ENCODE measurements at regions not wholly inside any gene's neighbourhood (a gene's known extent, or its start where the extent isn't known, plus 50 kb on each side); places are given as distances from the start of the nearest gene placed in this dataset.

DNA sequence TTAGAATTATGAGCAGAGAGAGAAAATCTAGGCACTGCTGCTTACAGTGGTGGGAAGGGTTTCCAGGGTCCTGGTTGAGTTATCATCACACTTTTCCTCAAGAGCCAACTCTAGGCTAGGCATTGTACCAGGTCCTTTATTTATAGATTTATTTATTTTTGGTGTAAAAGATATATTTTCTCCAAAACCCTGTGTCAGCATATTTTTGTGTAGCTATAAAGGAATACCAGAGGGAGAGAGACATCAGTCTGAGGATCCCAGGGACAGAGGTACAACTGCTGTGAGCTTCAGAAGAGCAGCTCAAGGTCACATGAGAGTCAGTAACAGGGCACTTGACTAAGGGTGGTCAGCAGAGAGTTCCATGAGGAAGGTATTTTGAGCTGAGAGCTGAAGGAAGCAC is 159.7 kb downstream of the SLC35B3 start:
- no peak for DNase-seq

DNA sequence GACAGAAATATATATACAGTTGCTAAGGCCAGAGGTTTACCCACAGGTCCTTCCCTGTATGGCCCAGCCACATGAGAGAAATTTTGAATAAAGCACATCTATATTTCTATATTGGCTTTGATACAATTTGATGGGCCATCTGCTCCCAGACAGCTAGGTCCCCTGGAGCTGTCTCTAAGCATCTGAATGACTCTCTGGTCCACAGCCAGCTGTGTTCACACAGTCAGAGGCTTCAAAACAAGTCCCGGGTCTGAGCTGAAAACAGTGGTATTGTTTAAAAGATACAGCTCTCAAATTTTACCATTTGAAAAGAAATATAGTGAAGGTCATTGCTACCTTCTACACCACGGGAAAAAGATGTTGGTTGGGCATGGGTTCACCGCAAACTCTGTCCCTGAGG is 161.1 kb downstream of the SLC35B3 start:
- DNase-seq = no peak

DNA sequence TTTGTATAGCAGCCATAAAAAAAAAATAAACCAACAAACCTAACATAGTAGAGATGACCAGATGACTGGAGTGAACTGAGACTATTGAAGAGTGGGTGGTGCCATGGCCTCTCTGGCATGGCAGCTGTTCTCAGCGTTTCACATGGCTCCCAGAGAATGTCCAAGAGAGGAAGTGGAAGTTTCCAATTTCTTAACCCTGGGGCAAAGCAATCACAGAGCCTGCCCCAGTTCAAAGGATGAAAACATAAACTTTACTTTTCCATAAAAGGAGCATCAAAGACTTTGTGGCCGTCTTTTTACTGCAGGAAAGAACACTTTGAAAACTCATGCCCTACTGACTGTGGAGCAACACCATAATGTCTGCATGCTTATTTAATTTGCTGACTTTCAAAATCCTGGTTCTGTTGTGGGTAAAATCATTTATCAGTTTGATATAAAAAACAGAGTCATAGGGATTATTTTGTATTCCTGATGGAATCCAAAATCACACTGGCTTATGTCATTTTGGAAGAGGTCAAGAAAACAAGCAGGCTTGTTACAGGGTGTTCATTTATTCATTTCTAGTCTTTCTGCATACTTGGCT is 165.4 kb downstream of the SLC35B3 start:
- DNase-seq = no peak

DNA sequence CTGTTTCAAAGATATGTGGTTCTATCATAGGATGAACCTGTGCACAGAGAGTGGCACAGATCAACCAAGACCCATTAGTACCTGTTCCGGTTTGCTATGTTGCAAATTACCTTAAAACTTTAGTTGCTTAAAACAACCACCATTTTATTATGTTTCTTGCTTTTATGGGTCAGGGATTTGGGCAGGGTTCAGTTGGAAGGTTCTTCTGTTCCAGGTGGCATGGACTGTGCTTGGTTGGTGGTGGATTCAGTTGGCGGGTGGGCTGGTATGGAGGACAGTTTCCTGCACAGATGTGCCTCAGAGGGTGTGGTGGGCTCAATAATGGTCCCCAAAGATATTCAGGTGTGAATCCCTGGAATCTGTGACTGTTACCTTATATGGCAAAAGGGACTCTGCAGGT is 166.3 kb downstream of the SLC35B3 start:
- no peak for DNase-seq

DNA sequence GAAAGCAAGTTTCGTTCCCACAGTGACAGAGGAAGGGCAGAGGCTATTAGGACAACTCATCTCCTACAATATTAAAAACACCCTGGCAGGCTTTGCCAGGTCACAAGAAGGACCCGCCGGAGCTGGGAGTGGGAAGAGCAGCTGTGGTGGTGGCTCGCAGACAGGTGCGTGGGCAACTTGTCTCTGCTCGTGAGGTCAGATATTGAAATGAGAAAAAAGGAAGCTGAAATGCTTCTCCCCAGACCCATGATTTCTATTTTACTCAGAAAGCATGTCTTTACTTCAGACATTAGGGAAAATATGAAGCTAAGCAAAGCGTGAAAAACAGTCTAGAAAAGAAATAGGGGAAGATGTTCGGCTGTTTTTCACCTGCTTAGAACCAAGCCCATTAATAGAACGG is 166.3 kb upstream of the EEF1E1 start:
- no peak for DNase-seq

DNA sequence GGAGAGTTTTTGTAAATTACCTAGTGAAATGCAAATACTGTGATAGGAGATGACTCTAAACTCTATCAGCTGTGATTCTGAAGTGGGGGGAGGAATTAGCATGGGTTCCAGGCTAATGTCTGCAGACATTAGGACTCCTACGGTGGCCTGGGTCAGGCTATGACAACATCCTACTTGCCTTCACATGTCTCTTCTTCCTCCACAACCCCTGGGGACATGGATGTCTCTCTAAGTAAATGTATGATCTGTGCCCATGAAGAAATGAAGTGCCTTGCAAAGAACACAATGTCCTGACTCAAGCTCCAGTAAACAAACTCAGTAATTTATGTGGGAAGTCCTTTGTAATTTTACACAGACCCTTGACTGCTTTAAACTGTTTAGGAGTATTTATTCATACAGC is 165.8 kb upstream of the EEF1E1 start:
- DNase-seq = no peak

DNA sequence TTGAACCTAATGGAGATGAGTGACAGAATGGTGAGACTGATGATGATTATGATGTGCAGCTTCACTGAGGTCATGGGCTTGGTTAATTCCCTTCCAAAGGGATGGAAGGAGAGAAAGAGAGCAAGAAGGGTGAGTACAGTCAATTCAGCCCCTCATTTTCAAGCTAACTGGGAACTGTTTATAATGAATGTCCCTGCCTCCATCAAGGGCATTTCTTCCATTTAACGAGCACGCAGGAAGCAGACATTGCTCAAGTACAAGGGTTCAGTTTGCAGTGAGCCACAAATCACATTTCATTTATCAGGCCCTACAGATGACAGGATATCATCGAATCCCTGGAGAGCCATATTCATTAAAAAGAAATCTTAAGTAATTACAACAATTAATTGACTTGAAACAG is 158.3 kb upstream of the EEF1E1 start:
- DNase-seq = no peak

DNA sequence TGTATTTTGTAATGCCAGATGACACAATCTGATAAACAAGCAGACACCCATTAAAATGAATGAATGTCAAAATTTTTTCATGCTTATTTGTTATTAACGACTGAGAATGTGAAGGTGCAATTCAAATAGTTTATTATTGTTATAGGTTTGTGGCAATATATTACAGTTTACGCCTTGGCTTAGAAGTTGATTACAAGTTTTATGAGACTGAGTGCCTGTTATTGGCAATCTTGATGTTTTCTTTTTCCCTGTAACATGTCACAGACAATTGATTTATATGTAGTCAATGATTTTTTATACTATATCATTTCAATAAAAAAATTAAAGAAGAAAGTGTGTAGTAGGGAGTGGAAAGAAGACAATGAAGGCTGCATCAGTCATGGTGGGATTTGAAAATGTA is 144.1 kb upstream of the EEF1E1 start:
- DNase-seq = no peak

DNA sequence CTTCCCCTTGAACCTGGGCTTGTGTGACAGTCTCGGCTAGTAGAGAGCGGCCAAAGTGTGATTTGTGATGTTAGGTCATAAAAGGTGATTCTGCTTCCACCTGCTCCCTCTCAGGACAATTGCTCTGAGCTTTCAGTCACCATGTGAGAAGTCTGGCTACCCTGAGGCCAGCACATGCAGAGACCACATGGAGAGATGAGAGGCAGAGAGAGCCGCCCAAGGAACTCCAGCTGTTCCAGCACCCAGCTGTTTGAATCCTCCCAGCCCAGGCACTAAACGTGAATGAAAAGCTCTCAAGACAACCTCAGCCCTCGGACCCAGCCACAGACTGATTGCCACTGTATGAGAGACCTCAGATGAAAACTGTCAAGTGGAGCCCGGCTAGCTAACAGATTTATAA is 143.4 kb upstream of the EEF1E1 start:
- no peak for DNase-seq

DNA sequence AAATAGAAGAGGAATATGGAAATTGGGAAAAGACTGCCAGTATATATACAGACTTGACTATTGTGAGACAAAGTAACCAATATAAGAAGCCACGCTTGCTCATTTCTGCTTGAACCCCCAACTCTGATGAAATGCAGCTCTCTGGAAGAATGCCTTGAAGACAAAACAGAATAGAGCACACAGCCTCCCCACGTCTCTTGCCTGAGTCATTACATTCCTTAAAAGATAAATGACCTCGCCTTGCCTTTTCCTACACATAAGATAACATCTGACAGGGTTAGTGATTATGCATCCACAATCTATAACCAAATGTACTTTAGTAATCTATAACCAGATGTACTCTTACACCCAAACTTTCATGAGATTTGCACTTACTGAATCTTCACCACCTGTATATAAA is 141.1 kb upstream of the EEF1E1 start:
- no peak for DNase-seq

DNA sequence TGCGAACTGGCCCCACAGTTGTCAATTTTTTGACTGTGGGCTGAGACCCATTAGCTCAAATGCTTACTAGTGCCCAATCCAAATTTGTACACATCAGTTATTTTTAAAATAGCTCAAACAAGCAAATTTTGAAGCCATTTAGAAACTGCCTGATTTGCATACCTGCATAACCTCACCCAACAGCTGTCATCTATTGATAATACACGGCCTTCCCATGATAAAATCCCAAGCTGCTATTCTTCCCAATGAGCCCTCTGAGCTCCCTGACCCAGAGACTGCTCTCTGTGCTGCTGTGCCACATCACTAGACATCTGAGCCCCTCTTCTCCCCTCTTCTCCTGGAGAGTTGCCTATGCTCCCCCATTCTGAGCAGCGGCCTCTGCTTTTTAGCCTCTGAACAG is 140.5 kb upstream of the EEF1E1 start:
- DNase-seq = no peak

DNA sequence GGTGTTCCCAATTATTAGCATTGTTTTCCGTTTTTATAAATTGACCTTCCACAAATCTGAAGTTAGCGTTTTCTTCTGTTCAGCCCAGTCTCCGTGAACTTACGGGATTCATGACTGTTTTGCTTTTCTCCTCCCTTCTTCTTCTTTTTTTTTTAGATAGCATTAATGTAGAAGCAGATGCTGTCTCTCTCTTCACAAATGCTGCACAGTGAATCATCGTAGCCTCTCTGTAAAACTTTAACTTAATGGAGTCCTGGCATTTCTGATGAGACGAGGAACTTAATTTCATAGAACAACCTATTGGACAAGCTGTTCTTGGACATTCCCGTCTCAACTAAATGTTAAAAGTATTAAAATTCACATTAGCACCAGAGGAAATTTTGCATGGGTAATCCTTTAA is 138.0 kb upstream of the EEF1E1 start:
- no peak for DNase-seq

DNA sequence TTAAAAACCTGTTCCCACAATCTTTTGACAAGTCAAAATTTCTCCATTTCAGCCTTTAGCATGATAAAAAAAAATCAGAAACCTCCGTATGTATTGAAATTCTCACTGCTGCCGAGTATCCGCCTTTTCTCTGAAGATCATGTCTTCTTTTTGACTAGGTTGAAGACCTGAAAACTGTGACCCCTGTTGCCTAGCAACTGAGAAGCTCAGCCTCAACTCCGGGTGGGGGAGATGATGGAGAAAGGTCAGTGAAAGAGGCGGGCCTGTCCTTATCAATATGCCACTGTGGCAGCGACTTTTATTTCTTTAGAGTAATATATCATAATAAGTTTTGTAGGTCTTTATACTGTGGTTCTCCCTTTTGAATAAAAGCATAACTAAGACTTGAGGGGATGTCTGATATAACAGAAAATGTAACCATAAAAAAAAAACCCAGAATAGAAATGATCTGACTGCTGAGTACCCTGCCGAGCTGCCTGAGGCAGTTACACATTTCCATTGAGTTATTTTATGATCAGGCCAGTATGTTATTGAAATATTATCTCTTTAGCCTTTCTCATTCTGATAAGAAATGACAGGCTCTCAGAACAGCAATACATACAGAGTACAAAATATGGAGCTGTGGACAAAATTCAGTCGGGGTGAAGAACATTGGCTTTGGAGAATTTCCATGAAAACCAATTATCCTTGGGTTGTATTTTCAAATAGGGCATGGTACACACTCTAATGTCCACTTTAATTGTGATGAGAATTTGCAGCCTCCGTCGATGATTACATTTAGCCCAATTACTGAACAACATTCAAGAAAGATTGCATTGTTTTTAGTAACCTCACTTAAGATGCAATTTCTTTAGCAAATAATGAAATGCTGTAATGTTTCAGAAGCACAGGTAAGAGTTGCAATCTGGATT is 136.7 kb upstream of the EEF1E1 start:
- no peak for DNase-seq

DNA sequence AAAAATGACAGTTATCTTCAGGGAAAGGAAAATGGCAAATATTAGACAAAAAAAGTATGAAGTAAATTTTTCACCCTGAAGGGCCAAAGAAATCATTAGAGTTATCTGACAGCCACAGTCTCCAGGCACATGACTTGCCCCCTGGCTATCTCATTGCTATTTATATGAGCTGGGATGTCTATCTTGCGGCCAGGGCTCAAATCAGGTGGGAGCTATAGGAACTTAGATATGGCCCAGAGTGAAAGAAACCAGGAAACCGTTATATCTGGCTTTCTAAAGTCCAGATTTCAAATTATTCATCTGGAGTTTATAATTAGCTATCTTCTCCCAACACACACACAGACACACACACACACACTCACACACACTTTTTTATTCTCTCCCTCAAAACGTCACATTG is 135.3 kb upstream of the EEF1E1 start:
- DNase-seq = no peak

DNA sequence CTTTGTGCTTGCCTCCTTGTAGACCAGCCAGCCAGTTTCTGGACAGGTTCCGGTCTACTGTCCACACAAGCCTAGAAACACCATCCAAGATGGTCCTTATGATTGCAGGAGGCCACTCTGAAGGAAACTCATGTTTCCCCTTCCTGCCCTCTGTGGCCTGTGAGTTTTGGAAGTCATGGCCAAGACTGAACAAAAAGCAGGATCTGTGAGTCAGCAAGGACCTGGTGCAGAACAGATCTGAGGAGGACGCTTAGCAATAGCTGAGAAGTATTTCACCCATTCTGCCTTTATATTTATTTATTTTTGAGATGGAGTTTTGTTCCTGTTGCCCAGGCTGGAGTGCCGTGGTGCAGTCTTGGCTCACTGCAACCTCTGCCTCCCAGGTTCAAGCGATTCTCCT is 134.6 kb upstream of the EEF1E1 start:
- DNase-seq = no peak

DNA sequence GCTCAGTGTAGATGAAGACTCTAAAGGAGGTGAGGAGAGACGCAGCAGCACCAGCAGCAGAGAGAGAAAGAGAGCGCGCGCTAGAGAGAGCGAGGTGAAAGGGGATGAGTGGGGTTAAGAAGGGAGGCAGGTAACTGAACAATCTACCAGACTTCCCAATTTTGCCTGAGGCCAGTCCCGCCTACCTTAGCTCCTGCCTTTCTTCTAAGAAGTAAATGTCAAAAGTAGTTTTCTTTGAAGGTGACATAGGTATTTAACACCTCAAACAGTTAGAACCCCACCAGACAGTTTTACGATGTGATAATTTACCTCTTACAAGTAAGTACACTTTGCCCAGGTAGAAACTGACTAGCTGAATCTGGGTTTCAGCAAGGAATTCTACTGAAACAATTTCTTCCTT is 132.0 kb upstream of the EEF1E1 start:
- DNase-seq = no peak

DNA sequence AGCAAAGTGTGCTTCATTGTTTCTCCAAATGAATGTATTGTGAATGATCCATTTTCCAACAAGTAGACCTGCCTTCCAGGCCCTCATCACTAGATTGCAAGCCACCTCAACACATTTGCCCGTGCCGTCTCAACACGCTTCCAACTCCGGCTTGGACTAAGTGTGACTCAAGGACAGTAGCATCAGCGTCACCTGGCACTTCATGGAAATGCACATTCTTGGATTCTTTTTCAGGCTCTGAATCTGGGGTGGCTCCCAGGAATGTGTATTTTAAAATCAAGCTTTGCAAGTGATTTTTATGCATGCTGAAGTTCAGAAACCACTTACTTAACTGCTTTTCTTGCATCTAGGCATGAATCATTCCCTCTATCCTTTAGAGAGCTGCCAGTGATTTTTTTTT is 129.6 kb upstream of the EEF1E1 start:
- DNase-seq = no peak

DNA sequence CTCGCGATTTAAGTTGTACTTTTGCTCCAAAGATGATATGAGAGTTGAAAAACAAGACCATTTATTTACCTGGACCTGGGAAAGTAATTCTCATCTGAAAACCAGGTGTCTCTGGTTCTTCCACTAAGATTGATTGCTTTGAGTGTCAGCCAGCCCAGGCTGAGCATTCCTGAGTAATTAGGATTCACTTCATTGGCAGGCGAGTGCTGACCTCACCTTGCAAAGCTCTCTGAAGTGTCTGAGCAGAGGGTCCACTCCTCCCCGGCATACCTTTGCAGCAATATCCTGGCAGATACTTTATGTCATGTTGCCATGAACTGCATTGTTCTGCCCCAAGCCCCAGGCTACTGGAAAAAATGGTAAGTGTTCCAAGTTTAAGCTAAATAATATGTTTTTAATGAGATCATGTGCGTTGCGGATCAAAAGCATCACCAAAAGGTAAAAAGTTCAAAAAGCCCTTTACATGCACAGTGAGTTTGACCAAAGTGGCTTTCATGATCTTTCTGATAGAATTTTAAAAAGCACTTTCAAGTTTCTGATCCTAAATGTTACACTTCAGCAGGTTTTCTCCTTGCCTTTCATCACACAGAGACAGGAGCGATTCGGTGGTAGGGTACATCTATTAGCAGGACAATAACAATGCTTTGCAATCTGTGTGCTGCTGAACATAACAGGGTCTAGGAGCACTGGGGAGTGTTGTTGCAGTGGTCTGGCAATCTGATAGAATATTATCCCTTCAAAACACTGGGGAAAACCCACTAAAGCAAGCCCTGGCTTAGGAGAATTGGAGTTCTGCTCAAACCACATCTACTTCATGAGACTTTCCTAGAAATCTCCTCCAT is 127.8 kb upstream of the EEF1E1 start:
- DNase-seq = no peak

DNA sequence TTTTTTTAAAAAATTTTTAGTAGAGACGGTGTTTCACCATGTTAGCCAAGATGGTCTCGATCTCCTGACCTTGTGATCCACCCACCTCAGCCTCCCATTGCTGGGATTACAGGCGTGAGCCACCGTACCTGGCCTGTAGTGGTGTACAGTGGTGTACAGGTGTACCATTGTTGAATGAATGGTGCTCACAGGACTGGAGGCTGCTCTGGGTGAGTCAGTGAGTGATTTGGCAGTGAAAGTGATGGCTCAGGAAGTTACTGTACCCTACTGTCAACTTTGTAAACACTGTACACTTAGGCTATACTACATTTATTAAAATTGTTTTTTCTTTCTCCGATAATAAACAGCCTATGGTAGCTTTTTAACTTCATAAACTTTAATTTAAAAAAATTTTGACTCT is 122.8 kb upstream of the EEF1E1 start:
- no peak for DNase-seq

DNA sequence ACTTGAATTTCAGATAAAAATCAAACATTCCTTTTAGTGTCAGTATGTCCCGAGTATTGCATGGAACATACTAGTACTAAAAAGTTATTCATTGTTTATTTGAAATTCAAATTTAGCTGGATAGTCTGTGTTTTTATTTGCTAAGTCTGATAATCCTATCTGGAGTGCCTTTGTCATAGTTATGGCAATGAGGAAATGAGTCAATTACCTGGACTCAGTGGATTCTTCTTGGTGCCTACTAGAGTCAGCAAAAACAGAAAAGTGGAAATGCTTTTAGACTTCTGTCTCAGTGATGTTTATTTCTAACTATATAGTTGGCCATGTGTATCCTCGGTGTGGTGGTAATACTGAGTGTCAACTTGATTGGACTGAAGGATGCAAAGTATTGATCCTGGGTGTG is 121.3 kb upstream of the EEF1E1 start:
- no peak for DNase-seq

DNA sequence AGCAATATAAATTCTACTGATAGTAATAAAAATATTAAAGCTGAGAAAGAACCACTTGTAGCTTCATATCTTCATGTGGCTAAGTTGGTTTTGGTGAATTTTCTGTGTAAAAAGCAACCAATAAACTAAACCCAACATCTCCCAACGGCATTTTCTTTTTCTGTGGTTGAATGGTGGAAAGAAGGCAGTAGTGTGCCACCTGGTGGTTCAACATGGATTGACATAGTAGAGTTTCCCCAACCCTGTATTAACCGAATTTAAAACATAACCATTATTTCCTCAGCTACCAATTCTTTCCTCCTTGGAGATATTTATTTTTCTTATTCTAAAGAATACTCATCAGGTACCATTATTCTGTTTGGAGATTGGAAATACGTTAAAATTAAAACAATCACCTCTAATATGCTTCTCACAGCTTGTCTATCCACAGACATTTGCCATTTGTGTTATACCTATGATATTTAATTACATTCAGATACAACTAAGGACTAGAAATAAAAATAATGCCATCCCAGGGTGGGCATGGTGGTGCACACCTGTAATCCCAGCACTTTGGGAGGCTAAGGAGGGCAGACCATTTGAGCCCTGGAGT is 117.1 kb upstream of the EEF1E1 start:
- DNase-seq = no peak

DNA sequence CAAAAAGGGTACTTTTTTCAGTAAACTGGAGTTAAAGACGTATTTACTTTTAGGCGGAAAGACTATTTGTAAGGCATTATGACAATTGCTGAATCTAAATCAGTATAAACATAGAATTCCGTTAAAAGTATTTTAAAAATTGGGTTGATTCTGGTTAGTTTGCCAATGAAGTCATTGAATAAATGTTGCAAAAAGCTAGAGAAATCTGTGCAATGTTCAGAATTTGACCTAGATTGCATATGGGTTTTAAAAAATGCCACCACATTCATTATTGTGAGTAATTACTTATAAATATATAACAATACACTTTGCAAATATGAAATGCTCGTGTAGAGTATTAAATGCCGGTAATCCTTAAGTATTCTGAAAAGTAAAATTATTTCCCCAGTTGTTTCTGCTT is 116.5 kb upstream of the EEF1E1 start:
- DNase-seq = no peak

DNA sequence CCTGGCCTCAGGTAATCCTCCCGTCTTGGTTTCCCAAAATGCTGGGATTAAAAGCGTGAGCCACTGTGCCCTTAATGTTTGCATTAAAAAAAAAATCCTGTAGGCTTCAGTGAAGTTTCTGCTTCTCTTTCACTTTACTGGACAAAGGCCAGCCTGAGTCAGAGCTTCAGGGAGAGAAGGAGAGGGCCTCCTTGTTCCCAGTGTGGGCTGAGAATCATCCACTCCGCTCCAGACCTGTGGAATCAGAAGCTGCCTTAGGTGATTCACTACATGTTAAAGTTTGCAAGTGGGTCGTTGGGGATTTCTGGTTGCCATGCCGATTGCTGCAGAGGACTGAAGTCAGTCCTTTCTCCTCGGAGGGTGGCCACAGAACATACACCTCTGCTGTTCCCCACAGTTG is 113.3 kb upstream of the EEF1E1 start:
- no peak for DNase-seq
